GM12864 (cell line): ENCODE measurements at regions not wholly inside any gene's neighbourhood (a gene's known extent, or its start where the extent isn't known, plus 50 kb on each side); places are given as distances from the start of the nearest gene placed in this dataset.

ENCODE experiments used
- DNase-seq: peaks from one replicate; pipeline ENCODE4 v3.0.0-alpha.2; 2011; ENCODE audit warnings: low read depth
- H3K4me3 ChIP-seq: 2 replicates; pipeline ENCODE4 v1.5.1; 2011; ENCODE audit warnings: mild to moderate bottlenecking, low read depth, low read length, control low read depth
- TF ChIP-seq, protein P1 (sequence below): IDR thresholded peaks from 2 replicates; pipeline ENCODE4 v1.5.1; 2011; ENCODE audit warnings: low read depth, mild to moderate bottlenecking, moderate library complexity, low read length, control low read depth, inconsistent platforms; ENCODE audit errors: missing control alignments

DNA sequence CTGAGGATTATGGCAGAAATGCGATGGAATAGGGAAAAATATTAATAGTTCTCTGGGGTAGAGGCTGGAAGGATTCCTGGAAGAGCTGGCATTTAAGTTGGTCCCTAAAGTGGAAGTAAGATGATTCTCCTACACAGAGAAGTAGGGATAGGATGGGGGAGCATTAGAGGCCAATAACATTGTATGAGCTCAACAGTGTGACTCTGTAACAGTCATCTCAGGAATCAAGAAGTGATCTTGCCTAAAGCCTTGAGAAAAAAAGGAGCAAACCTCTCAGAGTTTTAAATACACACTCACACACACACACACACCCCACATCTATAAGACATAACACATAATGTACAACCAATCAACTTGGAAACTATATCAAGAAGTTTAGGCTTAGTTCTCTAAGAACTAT, 117.7 kb upstream of the CDK1 start:
- H3K4me3 ChIP-seq, result no peak overlapping the region

DNA sequence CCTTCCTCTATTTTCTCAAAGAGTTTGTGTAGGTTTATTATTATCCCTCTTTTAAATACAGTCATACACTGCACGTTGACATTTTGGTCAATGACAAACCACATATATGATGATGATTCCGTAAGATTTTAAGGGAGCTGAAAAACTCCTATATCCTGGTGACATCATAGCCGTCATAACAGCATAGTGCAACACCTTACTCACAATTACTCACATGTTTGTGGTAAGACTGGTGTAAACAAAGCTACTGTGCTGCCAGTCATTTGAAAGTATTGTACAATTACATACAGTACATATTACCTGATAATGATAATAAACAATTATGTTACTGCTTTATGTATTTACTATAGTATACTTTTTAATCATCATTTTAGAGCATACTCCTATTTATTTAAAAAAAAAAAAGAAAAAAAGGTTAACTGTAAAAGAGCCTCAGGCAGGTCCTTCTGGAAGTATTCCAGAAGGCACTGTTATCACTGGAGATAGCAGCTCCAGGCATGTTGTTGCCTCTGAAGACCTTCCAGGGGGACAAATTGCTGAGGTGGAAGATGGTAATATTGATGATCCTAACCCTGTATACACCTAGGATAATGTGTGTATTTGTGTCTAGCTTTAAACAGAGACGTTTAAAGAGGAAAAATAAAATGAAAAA, 123.3 kb upstream of the CDK1 start:
- no peak overlapping the region for H3K4me3 ChIP-seq
- no peak for DNase-seq
- TF ChIP-seq, protein P1, sequence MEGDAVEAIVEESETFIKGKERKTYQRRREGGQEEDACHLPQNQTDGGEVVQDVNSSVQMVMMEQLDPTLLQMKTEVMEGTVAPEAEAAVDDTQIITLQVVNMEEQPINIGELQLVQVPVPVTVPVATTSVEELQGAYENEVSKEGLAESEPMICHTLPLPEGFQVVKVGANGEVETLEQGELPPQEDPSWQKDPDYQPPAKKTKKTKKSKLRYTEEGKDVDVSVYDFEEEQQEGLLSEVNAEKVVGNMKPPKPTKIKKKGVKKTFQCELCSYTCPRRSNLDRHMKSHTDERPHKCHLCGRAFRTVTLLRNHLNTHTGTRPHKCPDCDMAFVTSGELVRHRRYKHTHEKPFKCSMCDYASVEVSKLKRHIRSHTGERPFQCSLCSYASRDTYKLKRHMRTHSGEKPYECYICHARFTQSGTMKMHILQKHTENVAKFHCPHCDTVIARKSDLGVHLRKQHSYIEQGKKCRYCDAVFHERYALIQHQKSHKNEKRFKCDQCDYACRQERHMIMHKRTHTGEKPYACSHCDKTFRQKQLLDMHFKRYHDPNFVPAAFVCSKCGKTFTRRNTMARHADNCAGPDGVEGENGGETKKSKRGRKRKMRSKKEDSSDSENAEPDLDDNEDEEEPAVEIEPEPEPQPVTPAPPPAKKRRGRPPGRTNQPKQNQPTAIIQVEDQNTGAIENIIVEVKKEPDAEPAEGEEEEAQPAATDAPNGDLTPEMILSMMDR, result no peak

More for the DNA sequence above, 117.7 kb upstream of the CDK1 start:
- no peak for DNase-seq
- TF ChIP-seq, protein P1, result no peak

DNA sequence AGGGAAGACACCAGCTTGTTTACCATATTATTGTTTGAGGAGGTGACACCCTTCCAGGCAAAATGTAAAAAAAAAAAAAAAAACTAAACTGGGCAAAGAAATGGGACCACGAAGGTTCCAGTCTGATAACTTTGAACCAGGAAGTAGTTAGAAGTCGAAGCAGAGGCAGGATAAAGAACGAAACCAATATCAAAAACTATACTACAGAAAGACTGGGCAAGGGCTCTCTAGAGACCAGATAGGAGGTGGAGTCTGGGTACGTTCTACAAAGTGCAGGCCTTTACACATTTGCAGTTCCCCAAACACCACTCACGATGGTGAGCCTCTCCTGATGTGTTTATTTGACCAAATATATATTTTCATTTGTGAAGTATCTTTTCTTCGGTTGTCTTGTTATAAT, 125.7 kb upstream of the CDK1 start:
- DNase-seq, result no peak
- TF ChIP-seq, protein P1, result no peak

DNA sequence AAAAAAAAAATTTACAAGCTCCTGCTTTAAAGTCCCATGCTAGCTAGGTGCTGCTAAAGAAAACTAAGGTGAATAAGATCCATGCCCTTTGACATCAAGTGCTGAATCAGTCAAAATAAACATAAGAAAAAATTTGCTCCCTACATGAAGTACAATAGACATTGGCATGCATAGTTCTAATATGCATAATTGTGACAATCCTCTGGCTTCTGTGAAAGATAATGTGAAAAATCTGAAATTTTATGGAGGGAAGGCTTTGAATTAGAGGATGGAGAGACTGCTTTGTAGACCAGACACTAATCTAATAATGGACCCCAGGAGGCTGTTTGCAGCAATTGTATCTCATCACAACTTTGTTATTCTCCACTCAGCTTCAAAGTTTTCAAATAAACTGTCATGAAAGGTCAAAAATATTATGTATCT, 127.9 kb upstream of the CDK1 start:
- TF ChIP-seq, protein P1, result no peak
- no peak for DNase-seq
- no peak overlapping the region for H3K4me3 ChIP-seq

More for the DNA sequence above, 125.7 kb upstream of the CDK1 start:
- no peak overlapping the region for H3K4me3 ChIP-seq

DNA sequence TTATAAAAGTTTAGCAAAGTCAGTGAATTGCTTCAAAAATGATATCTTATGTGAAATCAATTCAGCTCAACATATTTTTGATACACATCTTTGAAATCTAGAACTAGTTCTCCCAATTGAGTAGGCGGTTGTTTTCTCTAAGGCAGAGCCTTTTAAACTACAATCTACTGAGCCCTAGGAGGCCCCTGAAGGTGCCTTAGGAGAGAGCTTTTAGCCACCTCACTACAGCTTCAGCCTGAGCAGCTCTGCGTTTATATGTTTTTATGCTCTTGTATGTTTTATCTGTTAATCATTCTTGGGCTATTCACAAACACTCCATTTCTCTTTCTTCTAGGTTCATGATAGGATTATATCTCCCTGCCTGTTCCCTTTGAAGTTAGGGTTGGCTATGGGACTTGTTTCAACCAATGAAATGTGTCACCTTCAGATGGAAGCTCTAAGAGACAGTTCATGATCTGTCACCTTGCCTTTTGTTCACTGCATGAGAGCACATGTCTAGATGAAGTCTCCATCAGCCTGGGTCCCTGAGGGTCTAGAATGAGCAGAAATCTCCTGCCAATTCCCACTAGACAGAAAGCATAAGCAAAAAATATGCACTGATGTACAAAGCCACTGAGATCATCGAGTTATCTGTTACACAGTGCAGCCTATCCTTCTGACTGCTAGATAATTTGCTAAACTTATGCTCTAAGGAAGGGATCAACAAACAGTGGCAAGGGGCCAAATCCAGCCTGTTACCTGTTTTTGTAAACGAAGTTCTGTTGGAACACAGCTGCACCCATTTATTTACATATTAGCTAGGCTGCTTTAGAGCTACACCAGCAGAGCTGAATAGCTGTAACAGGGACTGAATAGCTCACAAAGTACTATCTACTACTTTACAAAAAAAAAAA, 128.5 kb upstream of the CDK1 start:
- TF ChIP-seq, protein P1, result no peak
- no peak for DNase-seq

DNA sequence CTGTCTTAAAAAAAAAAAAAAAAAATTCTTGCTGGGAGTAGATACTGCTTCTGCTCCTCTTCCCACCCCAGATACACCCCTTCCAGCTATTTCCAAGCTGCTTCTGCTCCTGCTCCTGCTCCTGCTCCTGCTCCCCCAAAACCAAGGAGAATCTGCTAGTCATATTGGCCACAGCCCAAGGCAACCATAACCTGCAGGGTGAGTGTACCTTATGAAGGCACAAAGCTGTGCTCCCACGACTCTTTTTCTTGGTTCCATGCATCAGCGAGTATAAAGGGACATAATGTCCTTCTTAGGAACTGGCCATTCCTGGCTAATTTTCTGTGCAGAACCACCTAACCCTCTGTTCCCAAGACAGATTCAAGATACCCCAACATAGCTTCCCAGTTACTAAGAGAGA, 129.5 kb upstream of the CDK1 start:
- no peak overlapping the region for H3K4me3 ChIP-seq
- DNase-seq, result no peak
- TF ChIP-seq, protein P1, result no peak

More for the DNA sequence above, 128.5 kb upstream of the CDK1 start:
- no peak overlapping the region for H3K4me3 ChIP-seq
